PC-9 (cell line): ENCODE measurements at regions not wholly inside any gene's neighbourhood (a gene's known extent, or its start where the extent isn't known, plus 50 kb on each side); places are given as distances from the start of the nearest gene placed in this dataset.

ENCODE experiments used
- BruUV-seq: library from RNA; stranded (reverse); fragments of 400-500 nt; replicated peaks from 2 replicates; lab custom pipeline; 2021; lab: Mats Ljungman, UMichigan
- CTCF ChIA-PET: fragments of 300-600 bp; sonication (Branson Sonifier 250); formaldehyde crosslinking; loops from one replicate; lab custom pipeline; 2022; ENCODE audit warnings: antibody characterized with exemption; lab: Charles Lee
- POLR2A ChIA-PET: fragments of 300-600 bp; sonication (Branson Sonifier 250); formaldehyde crosslinking; loops from one replicate; lab custom pipeline; 2022; ENCODE audit warnings: antibody characterized with exemption; ENCODE audit not compliant: unreplicated experiment; lab: Charles Lee
- DNase-seq, 2 experiments: peaks; one replicate each; pipeline versions ENCODE4 v3.0.0 to v3.0.0-alpha.2; 2015 to 2022; ENCODE audit warnings: mixed read lengths in 1 of 2
- H2AFZ ChIP-seq: fragments of 200-600 bp; sonication (generic); 2 replicates; pipeline ENCODE4 v1.8.1; 2017; ENCODE audit warnings: antibody characterized with exemption
- H3F3A ChIP-seq: fragments of 200-600 bp; sonication (generic); 2 replicates; pipeline ENCODE4 v1.8.1; 2017; ENCODE audit warnings: antibody characterized with exemption, mild to moderate bottlenecking, low read depth; ENCODE audit not compliant: insufficient read depth
- H3K27ac ChIP-seq: fragments of 200-600 bp; sonication (generic); 2 replicates; pipeline ENCODE4 v1.6.1; 2016; ENCODE audit warnings: mixed run types
- H3K27me3 ChIP-seq: fragments of 200-600 bp; sonication (generic); 2 replicates; pipeline ENCODE4 v1.6.1; 2016; ENCODE audit warnings: low read depth, mixed run types; ENCODE audit not compliant: insufficient read depth
- H3K36me3 ChIP-seq: fragments of 200-600 bp; sonication (generic); 2 replicates; pipeline ENCODE4 v1.6.1; 2016; ENCODE audit warnings: low read depth, mixed run types
- H3K4me1 ChIP-seq: fragments of 200-600 bp; sonication (generic); replicated peaks from 2 replicates; pipeline ENCODE4 v1.6.1; 2016; ENCODE audit warnings: mixed run types; ENCODE audit not compliant: insufficient read depth
- H3K4me2 ChIP-seq: fragments of 200-600 bp; sonication (generic); 2 replicates; pipeline ENCODE4 v1.6.1; 2017; ENCODE audit warnings: mixed run types
- H3K4me3 ChIP-seq: fragments of 200-600 bp; sonication (generic); 2 replicates; pipeline ENCODE4 v1.6.1; 2016; ENCODE audit warnings: mixed run types
- H3K79me2 ChIP-seq: fragments of 200-600 bp; sonication (generic); 2 replicates; pipeline ENCODE4 v1.6.1; 2017; ENCODE audit warnings: low read depth, mixed run types
- H3K9me2 ChIP-seq: fragments of 200-600 bp; sonication (generic); 2 replicates; pipeline ENCODE4 v1.8.1; 2017; ENCODE audit warnings: mild to moderate bottlenecking; ENCODE audit not compliant: insufficient read depth
- H3K9me3 ChIP-seq: fragments of 200-600 bp; sonication (generic); 2 replicates; pipeline ENCODE4 v1.8.1; 2016; ENCODE audit warnings: low read depth; ENCODE audit not compliant: insufficient read depth
- H4K20me1 ChIP-seq: fragments of 200-600 bp; sonication (generic); 2 replicates; pipeline ENCODE4 v1.8.1; 2017; ENCODE audit not compliant: insufficient read depth
- EZH2 ChIP-seq: fragments of 200-600 bp; sonication (generic); IDR thresholded peaks from 2 replicates; pipeline ENCODE4 v1.8.0; 2017; ENCODE audit warnings: antibody characterized with exemption, low read depth
- intact Hi-C: fragments of 100-400 bp; cut with micrococcal nuclease; formaldehyde crosslinking; loops from one replicate; pipeline ENCODE4 v1.10.0; 2022; ENCODE audit not compliant: unreplicated experiment
- TF ChIP-seq, protein P1 (sequence below): fragments of 200-600 bp; sonication (generic); conservative IDR thresholded peaks from 2 replicates; pipeline ENCODE4 v1.6.1; 2017; ENCODE audit warnings: mixed run types, antibody characterized with exemption, mild to moderate bottlenecking, moderate library complexity

DNA sequence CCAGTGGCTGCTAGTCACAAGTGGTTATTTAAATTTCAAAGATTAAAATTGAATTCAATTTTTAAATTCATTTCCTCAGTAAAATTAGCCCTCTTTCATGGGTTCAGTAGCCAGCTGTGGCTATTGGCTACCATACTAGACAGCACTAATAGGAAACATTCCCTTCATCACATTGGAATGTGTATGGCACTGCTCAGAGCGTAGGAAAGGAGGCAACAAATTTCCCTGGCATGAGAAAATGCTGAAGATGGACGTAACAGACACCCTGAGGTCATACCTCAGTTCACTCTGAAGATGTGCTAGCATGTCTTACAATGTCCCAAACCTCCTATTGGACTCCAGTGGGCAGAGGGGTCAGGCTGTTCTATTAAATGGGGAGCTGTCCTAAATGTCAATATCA lies 96.4 kb downstream of the C1QL2 start:
- Histone ChIP-seq H3F3A (no peaks in the 10 kb centered on the region), H3K4me2 (no peak overlapping the region), H2AFZ (no peak overlapping the region), H3K79me2 (no peaks in the 10 kb centered on the region), H3K4me1 (peaks cover 4% of the 10 kb centered on the region; the same call in 1 of the 2 replicates), H3K27me3 (peaks cover 2% of the 10 kb centered on the region; the same call in 1 of the 2 replicates), H3K4me3 (no peak overlapping the region), H3K36me3 (no peaks in the 10 kb centered on the region), H4K20me1 (no peaks in the 10 kb centered on the region), H3K27ac (no peak overlapping the region), H3K9me2 (no peaks in the 10 kb centered on the region), H3K9me3 (0 out of 2 replicates have a peak, but pooled peaks cover 4% of the 10 kb centered on the region)
- DNase-seq, result no peak
- CTCF ChIA-PET, result no interaction called here
- no peak for TF ChIP-seq EZH2
- TF ChIP-seq, protein P1, sequence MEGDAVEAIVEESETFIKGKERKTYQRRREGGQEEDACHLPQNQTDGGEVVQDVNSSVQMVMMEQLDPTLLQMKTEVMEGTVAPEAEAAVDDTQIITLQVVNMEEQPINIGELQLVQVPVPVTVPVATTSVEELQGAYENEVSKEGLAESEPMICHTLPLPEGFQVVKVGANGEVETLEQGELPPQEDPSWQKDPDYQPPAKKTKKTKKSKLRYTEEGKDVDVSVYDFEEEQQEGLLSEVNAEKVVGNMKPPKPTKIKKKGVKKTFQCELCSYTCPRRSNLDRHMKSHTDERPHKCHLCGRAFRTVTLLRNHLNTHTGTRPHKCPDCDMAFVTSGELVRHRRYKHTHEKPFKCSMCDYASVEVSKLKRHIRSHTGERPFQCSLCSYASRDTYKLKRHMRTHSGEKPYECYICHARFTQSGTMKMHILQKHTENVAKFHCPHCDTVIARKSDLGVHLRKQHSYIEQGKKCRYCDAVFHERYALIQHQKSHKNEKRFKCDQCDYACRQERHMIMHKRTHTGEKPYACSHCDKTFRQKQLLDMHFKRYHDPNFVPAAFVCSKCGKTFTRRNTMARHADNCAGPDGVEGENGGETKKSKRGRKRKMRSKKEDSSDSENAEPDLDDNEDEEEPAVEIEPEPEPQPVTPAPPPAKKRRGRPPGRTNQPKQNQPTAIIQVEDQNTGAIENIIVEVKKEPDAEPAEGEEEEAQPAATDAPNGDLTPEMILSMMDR, result no peak
- intact Hi-C loops, result no loop called here
- no TSS peak for BruUV-seq
- POLR2A ChIA-PET, result no interaction called here

DNA sequence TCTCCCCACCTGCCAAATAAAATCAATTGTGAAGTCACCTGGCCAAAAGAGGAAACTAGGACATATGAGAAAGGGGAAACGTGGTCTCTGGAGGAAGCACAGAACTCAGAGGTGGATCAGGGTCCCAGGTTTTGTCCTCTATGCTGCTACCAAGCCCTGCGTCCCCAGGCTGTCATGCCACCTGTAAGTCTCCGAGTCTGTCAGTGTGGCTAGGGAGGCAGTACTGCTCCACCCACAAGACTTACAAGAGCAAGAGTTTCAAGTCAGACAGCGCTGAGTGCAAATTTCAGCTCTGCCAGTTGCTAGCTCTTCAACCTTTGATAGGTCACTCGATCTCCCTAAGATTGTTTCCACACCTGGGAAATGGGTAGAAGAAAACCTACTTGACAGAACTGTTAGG lies 98.6 kb downstream of the C1QL2 start:
- intact Hi-C loops, result no loop called here
- ChIA-PET POLR2A (no interaction called here), CTCF (no interaction called here)
- no peaks in the 10 kb centered on the region for H3F3A ChIP-seq
- no peaks in the 10 kb centered on the region for H3K79me2 ChIP-seq
- no peaks in the 10 kb centered on the region for H4K20me1 ChIP-seq
- H3K27me3 ChIP-seq, result peaks cover 12% of the 10 kb centered on the region; the same call in 1 of the 2 replicates
- no peaks in the 10 kb centered on the region for H3K36me3 ChIP-seq
- no peak overlapping the region for H3K4me3 ChIP-seq
- H3K27ac ChIP-seq, result no peak overlapping the region
- no TSS peak for BruUV-seq
- H3K4me2 ChIP-seq, result no peak overlapping the region
- TF ChIP-seq, protein P1, result no peak
- TF ChIP-seq EZH2, result no peak
- H3K4me1 ChIP-seq, result no peaks in the 10 kb centered on the region
- H3K9me3 ChIP-seq, result peaks cover 8% of the 10 kb centered on the region; the same call in 1 of the 2 replicates
- H3K9me2 ChIP-seq, result no peaks in the 10 kb centered on the region
- no peak for DNase-seq
- H2AFZ ChIP-seq, result no peak overlapping the region

DNA sequence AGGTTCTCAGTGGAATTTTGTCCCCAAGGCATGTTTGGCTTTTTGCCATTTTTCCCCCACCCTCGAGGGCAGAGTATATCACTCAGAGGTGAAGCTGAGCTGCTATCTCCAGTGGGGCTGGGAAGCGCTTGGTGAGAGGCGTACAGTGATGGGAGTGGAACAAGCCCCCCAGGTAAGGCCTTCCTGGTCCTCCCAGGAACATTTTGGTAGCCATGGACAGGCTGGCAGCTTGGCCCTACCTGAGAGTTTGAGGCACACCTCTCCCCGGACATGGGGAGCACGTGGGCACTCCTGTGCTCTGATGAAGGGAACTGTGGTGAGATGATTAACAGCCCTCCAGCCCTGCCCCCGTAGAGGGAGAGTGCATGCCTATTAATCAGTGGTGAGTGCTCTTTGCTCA lies 99.3 kb downstream of the C1QL2 start:
- Histone ChIP-seq H3K79me2 (no peaks in the 10 kb centered on the region), H3K27ac (no peak overlapping the region), H3K4me2 (no peak overlapping the region), H3K9me2 (no peaks in the 10 kb centered on the region), H3K36me3 (no peaks in the 10 kb centered on the region), H3K4me3 (no peak overlapping the region), H3K4me1 (no peaks in the 10 kb centered on the region), H4K20me1 (no peaks in the 10 kb centered on the region), H3F3A (no peaks in the 10 kb centered on the region), H3K9me3 (peaks cover 10% of the 10 kb centered on the region; the same call in 1 of the 2 replicates), H2AFZ (no peak overlapping the region), H3K27me3 (peaks cover 12% of the 10 kb centered on the region; the same call in 1 of the 2 replicates)
- intact Hi-C loops, result no loop called here
- TF ChIP-seq, protein P1, result no peak
- TF ChIP-seq EZH2, result no peak
- ChIA-PET POLR2A (no interaction called here), CTCF (no interaction called here)
- DNase-seq, result no peak
- no TSS peak for BruUV-seq
